Tongue (tissue), 1 donor: ENCODE measurements at regions not wholly inside any gene's neighbourhood (a gene's known extent, or its start where the extent isn't known, plus 50 kb on each side); places are given as distances from the start of the nearest gene placed in this dataset.

ENCODE experiments used
- DNase-seq: peaks from one replicate; pipeline ENCODE4 v3.0.0-alpha.2; 2015

GRCh38 chr14:42057111-42057510 lies 450.4 kb downstream of the LRFN5 start:
- DNase-seq: peak; percentile 4

- no peak for DNase-seq
Observed at GRCh38 chr14:42047421-42048055, 440.9 kb downstream of the LRFN5 start.

- DNase-seq: no peak
Observed at GRCh38 chr14:42045383-42045782, 438.7 kb downstream of the LRFN5 start.

GRCh38 chr14:42028607-42029006 lies 421.9 kb downstream of the LRFN5 start:
- no peak for DNase-seq

- no peak for DNase-seq
Observed at GRCh38 chr14:42027271-42027670, 420.6 kb downstream of the LRFN5 start.

GRCh38 chr14:42023452-42023851 lies 416.8 kb downstream of the LRFN5 start:
- no peak for DNase-seq

GRCh38 chr14:42014301-42014700 lies 407.6 kb downstream of the LRFN5 start:
- no peak for DNase-seq

- DNase-seq: no peak
Observed at GRCh38 chr14:42013559-42013958, 406.9 kb downstream of the LRFN5 start.

GRCh38 chr14:42013153-42013552 lies 406.5 kb downstream of the LRFN5 start:
- DNase-seq: no peak

GRCh38 chr14:42011221-42011620 lies 404.5 kb downstream of the LRFN5 start:
- DNase-seq: no peak

GRCh38 chr14:42004321-42004720 lies 397.6 kb downstream of the LRFN5 start:
- no peak for DNase-seq

GRCh38 chr14:42002141-42002540 lies 395.5 kb downstream of the LRFN5 start:
- DNase-seq: no peak

GRCh38 chr14:42001431-42001830 lies 394.8 kb downstream of the LRFN5 start:
- no peak for DNase-seq

- DNase-seq: no peak
Observed at GRCh38 chr14:42000450-42000849, 393.8 kb downstream of the LRFN5 start.

- no peak for DNase-seq
Observed at GRCh38 chr14:41993687-41994086, 387.0 kb downstream of the LRFN5 start.

- no peak for DNase-seq
Observed at GRCh38 chr14:41986700-41987099, 380.0 kb downstream of the LRFN5 start.

- DNase-seq: no peak
Observed at GRCh38 chr14:41986083-41986645, 379.5 kb downstream of the LRFN5 start.

GRCh38 chr14:41973178-41973577 lies 366.5 kb downstream of the LRFN5 start:
- no peak for DNase-seq

- DNase-seq: no peak
Observed at GRCh38 chr14:41972531-41972930, 365.9 kb downstream of the LRFN5 start.

GRCh38 chr14:41960281-41960680 lies 353.6 kb downstream of the LRFN5 start:
- DNase-seq: peak; percentile 9

GRCh38 chr14:41957459-41957858 lies 350.8 kb downstream of the LRFN5 start:
- no peak for DNase-seq
